DMS53 treated with DMSO at 0.1 percent for 48 hours (cell line): ENCODE measurements at regions not wholly inside any gene's neighbourhood (a gene's known extent, or its start where the extent isn't known, plus 50 kb on each side); places are given as distances from the start of the nearest gene placed in this dataset.
A peak's percentile ranks its signal among the peaks of the same experiment; 100 is the strongest.
"Not testable (repeated sequence)": the region's sequence is repeated elsewhere in the genome, so short reads cannot be mapped to it uniquely, and the experiment has no call there.

Experiments used
- DNase-seq: peaks from one replicate; lab custom pipeline; 2025; ENCODE audit not compliant: unreplicated experiment; lab: John Stamatoyannopoulos, UW

GRCh38 chr6:71360556-71361335 lies 72.1 kb downstream of the OGFRL1 start:
- not testable (repeated sequence) for DNase-seq

- DNase-seq = no peak
These were observed 76.4 kb downstream of the OGFRL1 start for GRCh38 chr6:71364889-71365542.

- no peak for DNase-seq
These were observed 79.1 kb downstream of the OGFRL1 start for GRCh38 chr6:71367756-71368155.

- no peak for DNase-seq
These were observed 79.7 kb downstream of the OGFRL1 start for GRCh38 chr6:71368284-71368683.

- no peak for DNase-seq
These were observed 82.9 kb downstream of the OGFRL1 start for GRCh38 chr6:71371559-71371958.

- no peak for DNase-seq
These were observed 85.3 kb downstream of the OGFRL1 start for GRCh38 chr6:71373943-71374342.

GRCh38 chr6:71375676-71376075 lies 87.1 kb downstream of the OGFRL1 start:
- DNase-seq = no peak

- DNase-seq = no peak
These were observed 88.2 kb downstream of the OGFRL1 start for GRCh38 chr6:71376830-71377229.

- no peak for DNase-seq
These were observed 94.9 kb downstream of the OGFRL1 start for GRCh38 chr6:71383476-71383875.

- DNase-seq = peak; percentile 70
These were observed 95.4 kb downstream of the OGFRL1 start for GRCh38 chr6:71383901-71384489.

GRCh38 chr6:71385111-71385822 lies 96.7 kb downstream of the OGFRL1 start:
- DNase-seq = no peak

GRCh38 chr6:71386215-71386614 lies 97.6 kb downstream of the OGFRL1 start:
- no peak for DNase-seq

GRCh38 chr6:71387179-71387578 lies 98.6 kb downstream of the OGFRL1 start:
- no peak for DNase-seq

GRCh38 chr6:71388068-71388744 lies 99.6 kb downstream of the OGFRL1 start:
- no peak for DNase-seq

- DNase-seq = no peak
These were observed 100.4 kb downstream of the OGFRL1 start for GRCh38 chr6:71388856-71389527.

GRCh38 chr6:71391126-71391525 lies 102.5 kb downstream of the OGFRL1 start:
- DNase-seq = no peak

GRCh38 chr6:71392276-71392675 lies 103.7 kb downstream of the OGFRL1 start:
- DNase-seq = no peak

- peak; percentile 39 for DNase-seq
These were observed 104.9 kb downstream of the OGFRL1 start for GRCh38 chr6:71393471-71393870.

GRCh38 chr6:71393981-71394432 lies 105.4 kb downstream of the OGFRL1 start:
- no peak for DNase-seq

- DNase-seq = no peak
These were observed 106.3 kb downstream of the OGFRL1 start for GRCh38 chr6:71394926-71395325.
